ENCODE measurements at regions not wholly inside any gene's neighbourhood (a gene's known extent, or its start where the extent isn't known, plus 50 kb on each side); places are given as distances from the start of the nearest gene placed in this dataset.

DNA sequence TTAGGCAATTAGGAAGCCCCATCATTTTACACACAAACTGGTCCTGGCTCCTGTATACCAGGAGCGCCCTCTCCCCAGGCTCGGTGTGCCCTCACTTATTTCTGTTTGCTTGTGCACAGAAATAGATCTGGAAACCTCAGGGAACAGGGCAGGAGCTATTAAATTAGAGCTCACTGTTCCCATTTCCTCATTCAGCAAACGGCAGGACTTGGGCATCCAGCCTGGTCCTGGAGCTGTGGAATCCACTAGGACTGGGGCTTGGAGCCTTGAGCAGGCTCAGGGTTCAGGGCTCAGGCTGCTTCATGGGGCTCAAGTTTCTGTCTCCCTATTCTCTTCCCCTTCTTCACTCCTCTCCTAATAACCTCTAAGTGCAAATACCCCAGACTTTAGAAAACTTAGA lies 91.3 kb downstream of the VCPKMT start:
- TF ChIP-seq, protein P1, sequence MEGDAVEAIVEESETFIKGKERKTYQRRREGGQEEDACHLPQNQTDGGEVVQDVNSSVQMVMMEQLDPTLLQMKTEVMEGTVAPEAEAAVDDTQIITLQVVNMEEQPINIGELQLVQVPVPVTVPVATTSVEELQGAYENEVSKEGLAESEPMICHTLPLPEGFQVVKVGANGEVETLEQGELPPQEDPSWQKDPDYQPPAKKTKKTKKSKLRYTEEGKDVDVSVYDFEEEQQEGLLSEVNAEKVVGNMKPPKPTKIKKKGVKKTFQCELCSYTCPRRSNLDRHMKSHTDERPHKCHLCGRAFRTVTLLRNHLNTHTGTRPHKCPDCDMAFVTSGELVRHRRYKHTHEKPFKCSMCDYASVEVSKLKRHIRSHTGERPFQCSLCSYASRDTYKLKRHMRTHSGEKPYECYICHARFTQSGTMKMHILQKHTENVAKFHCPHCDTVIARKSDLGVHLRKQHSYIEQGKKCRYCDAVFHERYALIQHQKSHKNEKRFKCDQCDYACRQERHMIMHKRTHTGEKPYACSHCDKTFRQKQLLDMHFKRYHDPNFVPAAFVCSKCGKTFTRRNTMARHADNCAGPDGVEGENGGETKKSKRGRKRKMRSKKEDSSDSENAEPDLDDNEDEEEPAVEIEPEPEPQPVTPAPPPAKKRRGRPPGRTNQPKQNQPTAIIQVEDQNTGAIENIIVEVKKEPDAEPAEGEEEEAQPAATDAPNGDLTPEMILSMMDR (IDR thresholded peaks at IDR 0.05; ENCODE audit: low read depth, low read length) = no peak
- TF ChIP-seq EZH2phosphoT487 (IDR thresholded peaks at IDR 0.05; ENCODE audit: low read depth) = no peak
